ENCODE measurements at regions not wholly inside any gene's neighbourhood (a gene's known extent, or its start where the extent isn't known, plus 50 kb on each side); places are given as distances from the start of the nearest gene placed in this dataset.

- DNase-seq: no peak
- Histone ChIP-seq H3K36me3 (no peaks in the 10 kb centered on the region), H3K9me3 (no peaks in the 10 kb centered on the region), H3K9ac (ENCODE audit: low read depth in 2 of 2, low read length in 2 of 2) (no peak overlapping the region), H3K4me1 (no peaks in the 10 kb centered on the region), H3K4me3 (no peak overlapping the region), H3K27ac (no peak overlapping the region), H3K27me3 (no peaks in the 10 kb centered on the region)
- no peak for TF ChIP-seq CTCF (IDR thresholded peaks at IDR 0.05)
- intact Hi-C loops (cut with DNase I): no loop called here
These were observed 180.9 kb downstream of the SMIM20 start for GRCh38 chr4:26094911-26095310.

GRCh38 chr4:26099967-26100366, 185.9 kb downstream of the SMIM20 start:
- Histone ChIP-seq H3K27me3 (no peaks in the 10 kb centered on the region), H3K36me3 (no peaks in the 10 kb centered on the region), H3K27ac (no peak overlapping the region), H3K4me1 (no peaks in the 10 kb centered on the region), H3K4me3 (no peak overlapping the region), H3K9ac (ENCODE audit: low read depth in 2 of 2, low read length in 2 of 2) (no peak overlapping the region), H3K9me3 (no peaks in the 10 kb centered on the region)
- TF ChIP-seq CTCF (IDR thresholded peaks at IDR 0.05): no peak
- DNase-seq: no peak
- intact Hi-C loops (cut with DNase I): no loop called here

GRCh38 chr4:26101011-26101410, 187.0 kb downstream of the SMIM20 start:
- no peak overlapping the region for H3K27ac ChIP-seq
- intact Hi-C loops (cut with DNase I): no loop called here

GRCh38 chr4:26104056-26104685, 190.2 kb downstream of the SMIM20 start:
- no peak for TF ChIP-seq CTCF (IDR thresholded peaks at IDR 0.05)
- H3K9me3 ChIP-seq: no peaks in the 10 kb centered on the region
- intact Hi-C loops (cut with DNase I): no loop called here

More at GRCh38 chr4:26101011-26101410, 187.0 kb downstream of the SMIM20 start:
- H3K9me3 ChIP-seq: no peaks in the 10 kb centered on the region
- H3K4me1 ChIP-seq: no peaks in the 10 kb centered on the region
- no peaks in the 10 kb centered on the region for H3K27me3 ChIP-seq
- H3K9ac ChIP-seq (ENCODE audit: low read depth in 2 of 2, low read length in 2 of 2): no peak overlapping the region
- no peak for DNase-seq
- TF ChIP-seq CTCF (IDR thresholded peaks at IDR 0.05): no peak
- H3K4me3 ChIP-seq: no peak overlapping the region
- no peaks in the 10 kb centered on the region for H3K36me3 ChIP-seq

GRCh38 chr4:26105337-26105736, 191.3 kb downstream of the SMIM20 start:
- Histone ChIP-seq H3K9ac (ENCODE audit: low read depth in 2 of 2, low read length in 2 of 2) (no peak overlapping the region), H3K36me3 (no peaks in the 10 kb centered on the region), H3K4me3 (no peak overlapping the region), H3K4me1 (no peaks in the 10 kb centered on the region), H3K9me3 (no peaks in the 10 kb centered on the region), H3K27me3 (no peaks in the 10 kb centered on the region), H3K27ac (peak overlapping the region; percentile 16)
- intact Hi-C loops (cut with DNase I): no loop called here
- no peak for DNase-seq
- no peak for TF ChIP-seq CTCF (IDR thresholded peaks at IDR 0.05)

More at GRCh38 chr4:26104056-26104685, 190.2 kb downstream of the SMIM20 start:
- no peak for DNase-seq
- Histone ChIP-seq H3K36me3 (no peaks in the 10 kb centered on the region), H3K27me3 (no peaks in the 10 kb centered on the region), H3K27ac (no peak overlapping the region), H3K9ac (ENCODE audit: low read depth in 2 of 2, low read length in 2 of 2) (no peak overlapping the region), H3K4me1 (no peaks in the 10 kb centered on the region), H3K4me3 (no peak overlapping the region)

Measured in colonic mucosa (tissue), 4 donors.